ENCODE measurements at regions not wholly inside any gene's neighbourhood (a gene's known extent, or its start where the extent isn't known, plus 50 kb on each side); places are given as distances from the start of the nearest gene placed in this dataset.

DNA sequence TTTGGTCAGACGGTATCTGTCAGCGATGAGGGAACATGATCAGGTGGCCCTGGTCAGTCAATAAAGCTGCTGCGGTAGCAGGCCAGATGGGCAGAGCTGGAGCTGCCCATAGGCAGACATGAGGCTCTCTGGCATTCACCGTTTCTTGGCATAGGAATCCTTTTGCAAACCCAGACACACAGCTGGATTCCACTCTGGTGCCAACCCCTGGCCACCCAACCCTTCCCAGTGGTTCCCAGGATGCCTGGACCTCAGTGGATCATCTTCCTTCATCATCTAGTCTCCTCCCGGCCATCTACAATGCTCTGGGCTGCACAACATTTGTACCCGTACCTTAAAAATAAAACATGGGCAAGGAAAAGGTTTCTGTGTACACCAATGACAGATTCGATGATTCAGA is 68.3 kb upstream of the ACTRT2 start:
- TF ChIP-seq, protein P1, sequence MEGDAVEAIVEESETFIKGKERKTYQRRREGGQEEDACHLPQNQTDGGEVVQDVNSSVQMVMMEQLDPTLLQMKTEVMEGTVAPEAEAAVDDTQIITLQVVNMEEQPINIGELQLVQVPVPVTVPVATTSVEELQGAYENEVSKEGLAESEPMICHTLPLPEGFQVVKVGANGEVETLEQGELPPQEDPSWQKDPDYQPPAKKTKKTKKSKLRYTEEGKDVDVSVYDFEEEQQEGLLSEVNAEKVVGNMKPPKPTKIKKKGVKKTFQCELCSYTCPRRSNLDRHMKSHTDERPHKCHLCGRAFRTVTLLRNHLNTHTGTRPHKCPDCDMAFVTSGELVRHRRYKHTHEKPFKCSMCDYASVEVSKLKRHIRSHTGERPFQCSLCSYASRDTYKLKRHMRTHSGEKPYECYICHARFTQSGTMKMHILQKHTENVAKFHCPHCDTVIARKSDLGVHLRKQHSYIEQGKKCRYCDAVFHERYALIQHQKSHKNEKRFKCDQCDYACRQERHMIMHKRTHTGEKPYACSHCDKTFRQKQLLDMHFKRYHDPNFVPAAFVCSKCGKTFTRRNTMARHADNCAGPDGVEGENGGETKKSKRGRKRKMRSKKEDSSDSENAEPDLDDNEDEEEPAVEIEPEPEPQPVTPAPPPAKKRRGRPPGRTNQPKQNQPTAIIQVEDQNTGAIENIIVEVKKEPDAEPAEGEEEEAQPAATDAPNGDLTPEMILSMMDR (IDR thresholded peaks at IDR 0.05): no peak
- no peak for TF ChIP-seq POLR2A (IDR thresholded peaks at IDR 0.05)

Data from body of pancreas (tissue), 4 donors.